GM12878 (cell line): ENCODE measurements at regions not wholly inside any gene's neighbourhood (a gene's known extent, or its start where the extent isn't known, plus 50 kb on each side); places are given as distances from the start of the nearest gene placed in this dataset.

ENCODE experiments used
- ATAC-seq: fragments of 200-7000 bp; cut with Tn5 transposase; 3 replicates; pipeline ENCODE4 v1.9.1; 2020; ENCODE audit warnings: mild to moderate bottlenecking, moderate library complexity
- BruUV-seq: library from RNA; stranded (reverse); fragments of 400-500 nt; replicated peaks from 2 replicates; lab custom pipeline; 2021; lab: Mats Ljungman, UMichigan
- CTCF ChIA-PET: fragments of 300-600 bp; sonication (Branson Sonifier 250); formaldehyde crosslinking; extraction: SDS; loops from one replicate; lab custom pipeline; 2021; ENCODE audit warnings: inconsistent platforms; lab: Yijun Ruan, JAX
- POLR2A ChIA-PET: fragments of 350-600 bp; formaldehyde crosslinking; extraction: SDS; loops from one replicate; lab custom pipeline; 2021; ENCODE audit warnings: inconsistent platforms; lab: Charles Lee
- RAD21 ChIA-PET: fragments of 300-600 bp; sonication (Branson Sonifier 250); formaldehyde crosslinking; loops from one replicate; lab custom pipeline; 2023; ENCODE audit warnings: antibody characterized with exemption; ENCODE audit not compliant: unreplicated experiment; lab: Charles Lee
- SMC1A ChIA-PET: fragments of 300-600 bp; sonication (Branson Sonifier 250); formaldehyde crosslinking; loops from one replicate; lab custom pipeline; 2023; ENCODE audit not compliant: unreplicated experiment, uncharacterized antibody; lab: Charles Lee
- DNase-seq: peaks from one replicate; pipeline ENCODE4 v3.0.0-alpha.2; 2011; ENCODE audit warnings: low read depth, low spot score
- FAIRE-seq: peaks from 3 replicates; lab custom pipeline; 2011; peaks lifted over from hg19 to GRCh38; lab: Jason Lieb, UNC
- H2AFZ ChIP-seq: 2 replicates; pipeline ENCODE4 v1.6.0; 2011; ENCODE audit warnings: low read depth, low read length, control low read depth; ENCODE audit not compliant: control insufficient read depth
- H3K27ac ChIP-seq: 2 replicates; pipeline ENCODE4 v1.5.1; 2011; ENCODE audit warnings: control low read depth; ENCODE audit not compliant: control insufficient read depth, insufficient read depth
- H3K27me3 ChIP-seq, 2 experiments: replicated peaks in 1 of 2; 2 replicates each; pipeline versions ENCODE4 v1.6.0 to v1.6.1; 2011; ENCODE audit warnings: low read length in 1 of 2; ENCODE audit not compliant: control insufficient read depth in 2 of 2, insufficient read depth in 2 of 2
- H3K36me3 ChIP-seq, 2 experiments: 2 replicates each; pipeline ENCODE4 v1.5.1; 2011; ENCODE audit warnings: low read length in 1 of 2; ENCODE audit not compliant: control insufficient read depth in 2 of 2, insufficient read depth in 2 of 2
- H3K4me1 ChIP-seq: 2 replicates; pipeline ENCODE4 v1.6.1; 2011; ENCODE audit warnings: mild to moderate bottlenecking, low read length, moderate library complexity, mixed read lengths; ENCODE audit not compliant: control insufficient read depth, insufficient read depth
- H3K4me2 ChIP-seq: 2 replicates; pipeline ENCODE4 v1.6.0; 2011; ENCODE audit warnings: control low read depth; ENCODE audit not compliant: control insufficient read depth, insufficient read depth
- H3K4me3 ChIP-seq: fragments of 200-600 bp; sonication (generic); 2 replicates; pipeline ENCODE4 v1.5.1; 2016
- H3K79me2 ChIP-seq: 2 replicates; pipeline ENCODE4 v1.6.0; 2011; ENCODE audit warnings: low read length; ENCODE audit not compliant: control insufficient read depth, insufficient read depth
- H3K9ac ChIP-seq: 2 replicates; pipeline ENCODE4 v1.8.0; 2011; ENCODE audit warnings: low read length, control low read depth, mixed read lengths; ENCODE audit not compliant: control insufficient read depth, insufficient read depth
- H3K9me3 ChIP-seq: replicated peaks from 3 replicates; pipeline ENCODE4 v1.5.1; 2011; ENCODE audit warnings: mild to moderate bottlenecking, low read length; ENCODE audit not compliant: control insufficient read depth, insufficient read depth
- H4K20me1 ChIP-seq: 2 replicates; pipeline ENCODE4 v1.6.0; 2011; ENCODE audit not compliant: control insufficient read depth, insufficient read depth
- BCL3 ChIP-seq: IDR thresholded peaks from 2 replicates; pipeline ENCODE4 v1.6.1; 2011; ENCODE audit warnings: borderline replicate concordance, low read depth, mild to moderate bottlenecking, moderate library complexity, low read length; ENCODE audit not compliant: insufficient read depth, poor library complexity, severe bottlenecking
- CBX3 ChIP-seq: fragments of 200-600 bp; sonication (generic); IDR thresholded peaks from 2 replicates; pipeline ENCODE4 v1.6.1; 2016; ENCODE audit warnings: low read depth, borderline replicate concordance
- FOS ChIP-seq: IDR thresholded peaks from 3 replicates; pipeline ENCODE4 v1.6.1; 2011; ENCODE audit warnings: borderline replicate concordance; ENCODE audit not compliant: insufficient read length; ENCODE audit errors: extremely low read depth
- HDGF ChIP-seq: fragments of 450-650 bp; IDR thresholded peaks from 2 replicates; pipeline ENCODE4 v1.6.1; 2016; ENCODE audit warnings: antibody characterized with exemption
- PAX5 ChIP-seq: IDR thresholded peaks from 2 replicates; pipeline ENCODE4 v1.6.1; 2011; ENCODE audit warnings: low read depth, low read length, borderline replicate concordance
- PAX8 ChIP-seq: fragments of 450-650 bp; IDR thresholded peaks from 2 replicates; pipeline ENCODE4 v1.6.1; 2017; ENCODE audit warnings: mild to moderate bottlenecking, moderate library complexity
- POU2F2 ChIP-seq: IDR thresholded peaks from 3 replicates; pipeline ENCODE4 v1.6.1; 2011; ENCODE audit warnings: low read depth, mild to moderate bottlenecking, low read length, borderline replicate concordance
- RAD21 ChIP-seq: IDR thresholded peaks from 2 replicates; pipeline ENCODE4 v1.6.1; 2011; ENCODE audit warnings: mild to moderate bottlenecking, low read depth, low read length, moderate library complexity; ENCODE audit not compliant: insufficient read depth
- SIX5 ChIP-seq: IDR thresholded peaks from 2 replicates; pipeline ENCODE4 v1.6.1; 2011; ENCODE audit warnings: mild to moderate bottlenecking, low read depth, low read length, moderate library complexity; ENCODE audit not compliant: severe bottlenecking
- TCF7 ChIP-seq: IDR thresholded peaks from 2 replicates; pipeline ENCODE4 v1.6.1; 2014; ENCODE audit warnings: antibody characterized with exemption, borderline replicate concordance
- USF2 ChIP-seq: IDR thresholded peaks from 2 replicates; pipeline ENCODE4 v1.6.1; 2011; ENCODE audit warnings: low read depth, low read length, improper control_type of control experiment, borderline replicate concordance
- ZNF274 ChIP-seq: IDR thresholded peaks from one replicate; pipeline ENCODE4 v1.8.0; 2011; ENCODE audit not compliant: insufficient read length, insufficient read depth
- ZSCAN29 ChIP-seq: fragments of 450-650 bp; IDR thresholded peaks from 2 replicates; pipeline ENCODE4 v1.6.1; 2017; ENCODE audit warnings: mild to moderate bottlenecking, moderate library complexity
- WGBS: methylation state at CpG from one replicate; pipeline ENCODE4 v1.1.6; 2016; ENCODE audit warnings: low lambda C conversion rate; ENCODE audit not compliant: insufficient replicate concordance, insufficient coverage; ENCODE audit errors: missing lambda C conversion rate; 5-methylcytosine and 5-hydroxymethylcytosine counted together
- in situ Hi-C: fragments of 300-500 bp; cut with MboI; formaldehyde crosslinking; loops from 9 replicates; pipeline ENCODE4 v1.14.3; 2018; ENCODE audit warnings: mixed read lengths
- intact Hi-C: fragments of 100-400 bp; cut with micrococcal nuclease; formaldehyde crosslinking; loops from one replicate; pipeline ENCODE4 v1.14.2; 2022; ENCODE audit not compliant: unreplicated experiment

GRCh38 chr14:65354131-65354530 lies 58.4 kb upstream of the FUT8 start:
- no peak overlapping the region for H2AFZ ChIP-seq
- in situ Hi-C loops: no loop called here

DNA sequence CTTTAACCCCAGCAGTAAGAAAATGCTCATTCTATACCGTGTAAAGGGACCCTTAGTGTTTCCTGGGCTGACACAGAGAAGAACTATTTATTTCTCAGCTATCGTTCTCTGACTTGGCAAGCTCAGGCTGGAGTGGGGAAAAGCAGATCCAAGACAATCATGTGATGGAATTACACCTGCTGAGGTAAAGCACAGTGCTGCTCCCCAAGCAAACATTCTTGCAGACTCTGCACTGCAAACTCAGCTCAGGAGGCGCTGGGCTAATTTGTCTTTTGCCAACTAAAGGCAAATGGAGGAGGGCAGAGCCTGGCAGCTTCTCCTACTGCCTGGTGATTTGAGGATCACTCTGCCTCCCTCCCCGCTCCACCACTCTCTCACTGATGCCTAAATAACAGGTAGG lies 57.8 kb upstream of the FUT8 start:
- ChIA-PET POLR2A (interaction anchor here (0.6 to 4.0 kb wide), 4 partner anchors 20 to 37 kb away, joined by 3 to 29 read pairs (median 4); no protein-coding TSS in a partner anchor), RAD21 (interaction anchor here (0.7 to 8.9 kb wide), 13 partner anchors 11 to 148 kb away, joined by 3 to 91 read pairs (median 6); no protein-coding TSS in a partner anchor), SMC1A (interaction anchor here (0.7 to 11.3 kb wide), 18 partner anchors 12 to 186 kb away, joined by 3 to 135 read pairs (median 4); no protein-coding TSS in a partner anchor), CTCF (interaction anchor here (0.7 to 3.3 kb wide), 9 partner anchors 34 to 191 kb away, joined by 3 to 25 read pairs (median 4); no protein-coding TSS in a partner anchor)
- Histone ChIP-seq H3K9ac (no peak overlapping the region), H3K4me3 (no peak overlapping the region), H3K9me3 (no peaks in the 10 kb centered on the region; the same call in 2 of the 3 replicates), H3K4me1 (peaks cover 68% of the 10 kb centered on the region), H3K36me3 (no peaks in the 10 kb centered on the region), H4K20me1 (no peaks in the 10 kb centered on the region), H3K4me2 (no peak overlapping the region; the same call in 1 of the 2 replicates), H3K79me2 (no peaks in the 10 kb centered on the region; the same call in none of the 2 replicates), H3K27me3 (no peaks in the 10 kb centered on the region), H3K27ac (peak overlapping the region; percentile 65), H2AFZ (no peak overlapping the region)
- no TSS peak for BruUV-seq
- intact Hi-C loops (loop anchor here (1.0 to 5.0 kb wide), 4 partner anchors 36 to 187 kb away; no protein-coding TSS in a partner anchor), in situ Hi-C loops (no loop called here)
- WGBS: 60% methylated on average over 4 of the region's 4 CpGs
- no peak for DNase-seq
- ATAC-seq: no peak
- FAIRE-seq: no peak
- TF ChIP-seq ZSCAN29: no peak
- no peak for TF ChIP-seq HDGF
- no peak for TF ChIP-seq FOS
- TF ChIP-seq POU2F2: no peak
- TF ChIP-seq PAX8: no peak
- no peak for TF ChIP-seq ZNF274
- no peak for TF ChIP-seq TCF7
- TF ChIP-seq SIX5: no peak
- no peak for TF ChIP-seq BCL3
- TF ChIP-seq PAX5: no peak
- no peak for TF ChIP-seq CBX3
- no peak for TF ChIP-seq RAD21

More at GRCh38 chr14:65354131-65354530, 58.4 kb upstream of the FUT8 start:
- WGBS: 30% methylated on average over 3 of the region's 3 CpGs
- BruUV-seq: no TSS peak
- Histone ChIP-seq H3K4me1 (peaks cover 63% of the 10 kb centered on the region), H4K20me1 (no peaks in the 10 kb centered on the region), H3K27me3 (no peaks in the 10 kb centered on the region), H3K79me2 (no peaks in the 10 kb centered on the region; the same call in none of the 2 replicates), H3K9me3 (no peaks in the 10 kb centered on the region; the same call in 2 of the 3 replicates), H3K27ac (peak overlapping the region; percentile 65), H3K9ac (no peak overlapping the region), H3K36me3 (no peaks in the 10 kb centered on the region), H3K4me2 (no peak overlapping the region), H3K4me3 (no peak overlapping the region)
- FAIRE-seq: no peak
- CTCF ChIA-PET: interaction anchor here (0.7 to 3.3 kb wide), 9 partner anchors 21 to 190 kb away, joined by 3 to 25 read pairs (median 4); no protein-coding TSS in a partner anchor
- POLR2A ChIA-PET: interaction anchor here (0.6 to 4.0 kb wide), 5 partner anchors 24 to 57 kb away, joined by 3 to 29 read pairs (median 5); no protein-coding TSS in a partner anchor
- no peak for DNase-seq
- intact Hi-C loops: no loop called here
- no peak for TF ChIP-seq USF2
- SMC1A ChIA-PET: interaction anchor here (0.5 to 11.3 kb wide), 16 partner anchors 10 to 185 kb away, joined by 3 to 135 read pairs (median 4); no protein-coding TSS in a partner anchor
- RAD21 ChIA-PET: interaction anchor here (0.6 to 8.9 kb wide), 11 partner anchors 19 to 147 kb away, joined by 3 to 91 read pairs (median 7); no protein-coding TSS in a partner anchor
- peak; percentile 6 for ATAC-seq
